ENCODE measurements at regions not wholly inside any gene's neighbourhood (a gene's known extent, or its start where the extent isn't known, plus 50 kb on each side); places are given as distances from the start of the nearest gene placed in this dataset.
"Not testable (repeated sequence)": the region's sequence is repeated elsewhere in the genome, so short reads cannot be mapped to it uniquely, and the experiment has no call there.

GRCh38 chr13:80928241-80928640 lies 587.3 kb upstream of the SPRY2 start:
- H3K4me1 Mint-ChIP-seq, result no peaks in the 10 kb centered on the region
- H3K36me3 ChIP-seq (ENCODE audit: control insufficient read depth in 2 of 2, extremely low read depth in 1 of 2, insufficient read depth in 1 of 2, low read length in 1 of 2), result no peaks in the 10 kb centered on the region
- no peak overlapping the region for H3K27ac ChIP-seq (ENCODE audit: low read length)
- H3K27me3 Mint-ChIP-seq, result no peaks in the 10 kb centered on the region
- H3K27ac Mint-ChIP-seq, result no peak overlapping the region
- H3K9me3 Mint-ChIP-seq, result peaks cover 3 to 7% (median 5%) of the 10 kb centered on the region in 3 donors
- H3K36me3 Mint-ChIP-seq, result no peaks in the 10 kb centered on the region
- H3K27me3 ChIP-seq (replicated peaks in 1 of 2; ENCODE audit: control insufficient read depth in 2 of 2, extremely low read depth in 1 of 2, insufficient read depth in 2 of 2, low read length in 1 of 2), result no peaks in the 10 kb centered on the region
- no CpG with 5 or more reads among the region's 3 CpGs for WGBS (ENCODE audit: insufficient coverage)
- ChIA-PET POLR2A (no interaction called here), CTCF (no interaction called here)
- H3K4me1 ChIP-seq (ENCODE audit: control insufficient read depth in 1 of 2, extremely low read depth in 1 of 2, insufficient read depth in 2 of 2, low read length in 2 of 2), result no peaks in the 10 kb centered on the region
- no peak overlapping the region for H3K4me3 Mint-ChIP-seq
- H3K9me3 ChIP-seq, result no peaks in the 10 kb centered on the region
- ATAC-seq (replicated peaks in 1 of 4), result no peak
- H3K4me3 ChIP-seq (ENCODE audit: control insufficient read depth in 1 of 2, extremely low read depth in 1 of 2, low read length in 1 of 2), result no peak overlapping the region
- DNase-seq, result no peak

- H3K4me3 Mint-ChIP-seq; H3K4me1 Mint-ChIP-seq; CTCF ChIA-PET; DNase-seq; H3K27ac Mint-ChIP-seq; H3K27me3 Mint-ChIP-seq; H3K4me3 ChIP-seq (ENCODE audit: control insufficient read depth in 1 of 2, extremely low read depth in 1 of 2, low read length in 1 of 2); H3K27ac ChIP-seq (ENCODE audit: low read length); H3K36me3 ChIP-seq (ENCODE audit: control insufficient read depth in 2 of 2, extremely low read depth in 1 of 2, insufficient read depth in 1 of 2, low read length in 1 of 2); H3K9me3 ChIP-seq; H3K9me3 Mint-ChIP-seq; ATAC-seq (replicated peaks in 1 of 4); H3K36me3 Mint-ChIP-seq; H3K27me3 ChIP-seq (replicated peaks in 1 of 2; ENCODE audit: control insufficient read depth in 2 of 2, extremely low read depth in 1 of 2, insufficient read depth in 2 of 2, low read length in 1 of 2); POLR2A ChIA-PET; H3K4me1 ChIP-seq (ENCODE audit: control insufficient read depth in 1 of 2, extremely low read depth in 1 of 2, insufficient read depth in 2 of 2, low read length in 2 of 2): not testable (repeated sequence)
- 100% methylated on average over 1 of the region's 3 CpGs for WGBS (ENCODE audit: insufficient coverage)
These were observed 585.1 kb upstream of the SPRY2 start for GRCh38 chr13:80926024-80926423.

DNA sequence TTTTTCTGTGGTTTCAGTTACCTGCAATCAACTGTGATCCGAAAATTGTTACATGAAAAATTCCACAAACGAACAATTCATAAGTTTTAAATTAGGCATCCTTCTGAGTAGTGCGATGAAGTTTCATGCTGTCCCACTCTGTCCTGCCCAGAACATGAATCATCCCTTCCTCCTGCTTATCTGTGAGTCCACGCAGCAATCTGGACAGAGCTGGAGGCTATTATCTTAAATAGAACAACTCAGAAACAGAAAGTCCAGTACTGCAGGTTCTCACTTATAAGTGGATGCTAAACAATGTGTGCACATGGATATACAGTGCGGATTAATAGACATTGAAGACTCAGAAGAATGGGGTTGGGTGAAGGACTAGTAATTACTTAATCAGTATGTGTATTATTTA lies 583.7 kb upstream of the SPRY2 start:
- Mint-ChIP-seq H3K9me3 (no peaks in the 10 kb centered on the region), H3K27ac (no peak overlapping the region), H3K4me3 (no peak overlapping the region), H3K36me3 (no peaks in the 10 kb centered on the region), H3K4me1 (no peaks in the 10 kb centered on the region), H3K27me3 (no peaks in the 10 kb centered on the region)
- ChIA-PET POLR2A (no interaction called here), CTCF (no interaction called here)
- Histone ChIP-seq H3K27me3 (replicated peaks in 1 of 2; ENCODE audit: control insufficient read depth in 2 of 2, extremely low read depth in 1 of 2, insufficient read depth in 2 of 2, low read length in 1 of 2) (no peaks in the 10 kb centered on the region), H3K4me3 (ENCODE audit: control insufficient read depth in 1 of 2, extremely low read depth in 1 of 2, low read length in 1 of 2) (no peak overlapping the region), H3K9me3 (no peaks in the 10 kb centered on the region), H3K36me3 (ENCODE audit: control insufficient read depth in 2 of 2, extremely low read depth in 1 of 2, insufficient read depth in 1 of 2, low read length in 1 of 2) (no peaks in the 10 kb centered on the region), H3K27ac (ENCODE audit: low read length) (no peak overlapping the region), H3K4me1 (ENCODE audit: control insufficient read depth in 1 of 2, extremely low read depth in 1 of 2, insufficient read depth in 2 of 2, low read length in 2 of 2) (no peaks in the 10 kb centered on the region)
- DNase-seq (no peak), ATAC-seq (replicated peaks in 1 of 4) (no peak)
- 93% methylated on average over 3 of the region's 5 CpGs for WGBS (ENCODE audit: insufficient coverage)

GRCh38 chr13:80923907-80924306 lies 583.0 kb upstream of the SPRY2 start:
- H3K9me3 ChIP-seq, result no peaks in the 10 kb centered on the region
- CTCF ChIA-PET, result interaction anchor here in 1 of 2 donors (0.5 kb wide), 1 partner anchor 596 kb away, joined by 4 read pairs; no protein-coding TSS in a partner anchor
- no peaks in the 10 kb centered on the region for H3K36me3 ChIP-seq (ENCODE audit: control insufficient read depth in 2 of 2, extremely low read depth in 1 of 2, insufficient read depth in 1 of 2, low read length in 1 of 2)
- no peak overlapping the region for H3K27ac ChIP-seq (ENCODE audit: low read length)
- no peak overlapping the region for H3K4me3 ChIP-seq (ENCODE audit: control insufficient read depth in 1 of 2, extremely low read depth in 1 of 2, low read length in 1 of 2)
- Mint-ChIP-seq H3K4me1 (no peaks in the 10 kb centered on the region), H3K9me3 (no peaks in the 10 kb centered on the region), H3K4me3 (no peak overlapping the region), H3K27ac (no peak overlapping the region), H3K36me3 (no peaks in the 10 kb centered on the region), H3K27me3 (no peaks in the 10 kb centered on the region)
- WGBS (ENCODE audit: insufficient coverage), result no CpG with 5 or more reads among the region's 3 CpGs
- no peak for ATAC-seq (replicated peaks in 1 of 4)
- H3K27me3 ChIP-seq (replicated peaks in 1 of 2; ENCODE audit: control insufficient read depth in 2 of 2, extremely low read depth in 1 of 2, insufficient read depth in 2 of 2, low read length in 1 of 2), result no peaks in the 10 kb centered on the region
- H3K4me1 ChIP-seq (ENCODE audit: control insufficient read depth in 1 of 2, extremely low read depth in 1 of 2, insufficient read depth in 2 of 2, low read length in 2 of 2), result no peaks in the 10 kb centered on the region
- POLR2A ChIA-PET, result no interaction called here
- no peak for DNase-seq

GRCh38 chr13:80921971-80922370 lies 581.0 kb upstream of the SPRY2 start:
- Histone ChIP-seq H3K4me1 (ENCODE audit: control insufficient read depth in 1 of 2, extremely low read depth in 1 of 2, insufficient read depth in 2 of 2, low read length in 2 of 2) (no peaks in the 10 kb centered on the region), H3K36me3 (ENCODE audit: control insufficient read depth in 2 of 2, extremely low read depth in 1 of 2, insufficient read depth in 1 of 2, low read length in 1 of 2) (no peaks in the 10 kb centered on the region), H3K9me3 (no peaks in the 10 kb centered on the region), H3K27me3 (replicated peaks in 1 of 2; ENCODE audit: control insufficient read depth in 2 of 2, extremely low read depth in 1 of 2, insufficient read depth in 2 of 2, low read length in 1 of 2) (no peaks in the 10 kb centered on the region), H3K4me3 (ENCODE audit: control insufficient read depth in 1 of 2, extremely low read depth in 1 of 2, low read length in 1 of 2) (no peak overlapping the region), H3K27ac (ENCODE audit: low read length) (no peak overlapping the region)
- Mint-ChIP-seq H3K36me3 (no peaks in the 10 kb centered on the region), H3K27ac (no peak overlapping the region), H3K27me3 (no peaks in the 10 kb centered on the region), H3K4me3 (no peak overlapping the region), H3K9me3 (no peaks in the 10 kb centered on the region), H3K4me1 (no peaks in the 10 kb centered on the region)
- ChIA-PET CTCF (no interaction called here), POLR2A (no interaction called here)
- no CpG with 5 or more reads among the region's 2 CpGs for WGBS (ENCODE audit: insufficient coverage)
- no peak for DNase-seq
- no peak for ATAC-seq (replicated peaks in 1 of 4)

DNA sequence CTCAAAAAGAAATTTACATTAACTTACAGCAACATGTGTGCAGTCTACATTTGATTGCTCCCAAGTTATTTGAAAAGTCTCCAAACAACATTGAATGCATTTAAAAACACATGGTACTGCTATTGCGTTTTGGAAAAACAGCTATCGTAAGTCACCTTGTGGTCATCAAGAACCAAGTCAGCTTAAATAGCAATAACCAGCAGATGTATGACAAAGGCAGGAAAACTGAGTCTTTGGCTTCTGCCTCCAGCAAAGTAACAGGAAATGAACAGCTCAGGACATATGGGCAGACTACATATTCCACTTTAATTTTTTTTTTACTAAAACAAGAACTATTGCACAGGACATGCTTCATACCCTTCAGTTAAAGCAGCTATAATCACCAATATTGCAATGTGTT lies 580.6 kb upstream of the SPRY2 start:
- POLR2A ChIA-PET, result no interaction called here
- H3K27ac Mint-ChIP-seq, result no peak overlapping the region

GRCh38 chr13:80906860-80907259 lies 565.9 kb upstream of the SPRY2 start:
- POLR2A ChIA-PET, result no interaction called here
- no peak for ATAC-seq (replicated peaks in 1 of 4)

More for the DNA sequence above, 580.6 kb upstream of the SPRY2 start:
- Mint-ChIP-seq H3K36me3 (no peaks in the 10 kb centered on the region), H3K4me3 (no peak overlapping the region), H3K4me1 (no peaks in the 10 kb centered on the region), H3K27me3 (no peaks in the 10 kb centered on the region), H3K9me3 (no peaks in the 10 kb centered on the region)
- DNase-seq (no peak), ATAC-seq (replicated peaks in 1 of 4) (no peak)
- H3K27me3 ChIP-seq (replicated peaks in 1 of 2; ENCODE audit: control insufficient read depth in 2 of 2, extremely low read depth in 1 of 2, insufficient read depth in 2 of 2, low read length in 1 of 2), result no peaks in the 10 kb centered on the region
- H3K9me3 ChIP-seq, result no peaks in the 10 kb centered on the region
- H3K36me3 ChIP-seq (ENCODE audit: control insufficient read depth in 2 of 2, extremely low read depth in 1 of 2, insufficient read depth in 1 of 2, low read length in 1 of 2), result no peaks in the 10 kb centered on the region
- CTCF ChIA-PET, result no interaction called here
- H3K4me3 ChIP-seq (ENCODE audit: control insufficient read depth in 1 of 2, extremely low read depth in 1 of 2, low read length in 1 of 2), result no peak overlapping the region
- no peak overlapping the region for H3K27ac ChIP-seq (ENCODE audit: low read length)
- 96% methylated on average over 2 of the region's 2 CpGs for WGBS (ENCODE audit: insufficient coverage)
- H3K4me1 ChIP-seq (ENCODE audit: control insufficient read depth in 1 of 2, extremely low read depth in 1 of 2, insufficient read depth in 2 of 2, low read length in 2 of 2), result no peaks in the 10 kb centered on the region

More at GRCh38 chr13:80906860-80907259, 565.9 kb upstream of the SPRY2 start:
- no peak for DNase-seq
- H3K36me3 Mint-ChIP-seq, result no peaks in the 10 kb centered on the region
- no peaks in the 10 kb centered on the region for H3K27me3 Mint-ChIP-seq
- CTCF ChIA-PET, result no interaction called here
- H3K4me3 ChIP-seq (ENCODE audit: control insufficient read depth in 1 of 2, extremely low read depth in 1 of 2, low read length in 1 of 2), result no peak overlapping the region
- no peak overlapping the region for H3K4me3 Mint-ChIP-seq
- H3K9me3 Mint-ChIP-seq, result peaks cover 0 to 11% (median 0%) of the 10 kb centered on the region in 3 donors
- no peaks in the 10 kb centered on the region for H3K4me1 Mint-ChIP-seq
- H3K9me3 ChIP-seq, result no peaks in the 10 kb centered on the region
- H3K36me3 ChIP-seq (ENCODE audit: control insufficient read depth in 2 of 2, extremely low read depth in 1 of 2, insufficient read depth in 1 of 2, low read length in 1 of 2), result no peaks in the 10 kb centered on the region
- H3K27ac ChIP-seq (ENCODE audit: low read length), result no peak overlapping the region
- H3K4me1 ChIP-seq (ENCODE audit: control insufficient read depth in 1 of 2, extremely low read depth in 1 of 2, insufficient read depth in 2 of 2, low read length in 2 of 2), result no peaks in the 10 kb centered on the region
- WGBS (ENCODE audit: insufficient coverage), result no CpG with 5 or more reads among the region's 2 CpGs
- H3K27me3 ChIP-seq (replicated peaks in 1 of 2; ENCODE audit: control insufficient read depth in 2 of 2, extremely low read depth in 1 of 2, insufficient read depth in 2 of 2, low read length in 1 of 2), result no peaks in the 10 kb centered on the region
- H3K27ac Mint-ChIP-seq, result no peak overlapping the region
